NCI-H345 (cell line): ENCODE measurements at regions not wholly inside any gene's neighbourhood (a gene's known extent, or its start where the extent isn't known, plus 50 kb on each side); places are given as distances from the start of the nearest gene placed in this dataset.
"Not testable (repeated sequence)": the region's sequence is repeated elsewhere in the genome, so short reads cannot be mapped to it uniquely, and the experiment has no call there.

Source experiments
- DNase-seq: peaks from one replicate; lab custom pipeline; 2025; lab: John Stamatoyannopoulos, UW

GRCh38 chr2:14072338-14072737 lies 560.2 kb upstream of the LRATD1 start:
- DNase-seq = no peak

GRCh38 chr2:14074691-14075090 lies 557.8 kb upstream of the LRATD1 start:
- no peak for DNase-seq

- no peak for DNase-seq
Observed at GRCh38 chr2:14079576-14079975, 552.9 kb upstream of the LRATD1 start.

GRCh38 chr2:14081521-14081920 lies 551.0 kb upstream of the LRATD1 start:
- DNase-seq = no peak

GRCh38 chr2:14082640-14083039 lies 549.9 kb upstream of the LRATD1 start:
- DNase-seq = no peak

- DNase-seq = no peak
Observed at GRCh38 chr2:14094592-14094991, 537.9 kb upstream of the LRATD1 start.

- not testable (repeated sequence) for DNase-seq
Observed at GRCh38 chr2:14099101-14099500, 533.4 kb upstream of the LRATD1 start.

- no peak for DNase-seq
Observed at GRCh38 chr2:14114275-14114674, 518.2 kb upstream of the LRATD1 start.

GRCh38 chr2:14120376-14120775 lies 512.1 kb upstream of the LRATD1 start:
- no peak for DNase-seq

- DNase-seq = no peak
Observed at GRCh38 chr2:14123436-14124103, 508.9 kb upstream of the LRATD1 start.

- no peak for DNase-seq
Observed at GRCh38 chr2:14125624-14126293, 506.8 kb upstream of the LRATD1 start.

GRCh38 chr2:14126846-14127245 lies 505.7 kb upstream of the LRATD1 start:
- DNase-seq = no peak

GRCh38 chr2:14127765-14128164 lies 504.8 kb upstream of the LRATD1 start:
- DNase-seq = no peak

- DNase-seq = no peak
Observed at GRCh38 chr2:14132386-14132785, 500.1 kb upstream of the LRATD1 start.

- no peak for DNase-seq
Observed at GRCh38 chr2:14134771-14135170, 497.7 kb upstream of the LRATD1 start.

GRCh38 chr2:14136030-14136429 lies 496.5 kb upstream of the LRATD1 start:
- no peak for DNase-seq

GRCh38 chr2:14137643-14138042 lies 494.9 kb upstream of the LRATD1 start:
- no peak for DNase-seq

- no peak for DNase-seq
Observed at GRCh38 chr2:14140009-14140550, 492.4 kb upstream of the LRATD1 start.

GRCh38 chr2:14143435-14143834 lies 489.1 kb upstream of the LRATD1 start:
- no peak for DNase-seq

GRCh38 chr2:14148216-14148615 lies 484.3 kb upstream of the LRATD1 start:
- no peak for DNase-seq

- no peak for DNase-seq
Observed at GRCh38 chr2:14157816-14158215, 474.7 kb upstream of the LRATD1 start.

- DNase-seq = no peak
Observed at GRCh38 chr2:14180333-14180732, 452.2 kb upstream of the LRATD1 start.

GRCh38 chr2:14182227-14182946 lies 450.1 kb upstream of the LRATD1 start:
- no peak for DNase-seq
